Natural killer cell (primary cell): ENCODE measurements at regions not wholly inside any gene's neighbourhood (a gene's known extent, or its start where the extent isn't known, plus 50 kb on each side); places are given as distances from the start of the nearest gene placed in this dataset.

Source experiments
- ATAC-seq, 3 donors: fragments of 150-1000 bp in 2 of 3; fragments of 200-7000 bp in 1 of 3; cut with Tn5 transposase; 1 replicate in 1 of 3; 2 replicates in 2 of 3; pipeline ENCODE4 v1.10.0; 2021; ENCODE audit warnings: mild to moderate bottlenecking in 2 of 3, moderate library complexity in 2 of 3
- DNase-seq, 2 donors: peaks; one replicate each; pipeline versions ENCODE4 v3.0.0 to v3.0.0-alpha.2; 2013 to 2021; ENCODE audit warnings: mixed read lengths in 1 of 2
- H3K27ac ChIP-seq: one replicate; pipeline ENCODE4 v1.5.1; 2013; ENCODE audit warnings: mild to moderate bottlenecking, low read length
- H3K27me3 ChIP-seq: one replicate; pipeline ENCODE4 v1.6.1; 2013; ENCODE audit warnings: low read length; ENCODE audit not compliant: control insufficient read depth, insufficient read depth
- H3K36me3 ChIP-seq: one replicate; pipeline ENCODE4 v1.6.1; 2013; ENCODE audit warnings: low read length; ENCODE audit not compliant: control insufficient read depth, insufficient read depth
- H3K4me1 ChIP-seq: one replicate; pipeline ENCODE4 v1.6.1; 2013; ENCODE audit warnings: low read length; ENCODE audit not compliant: control insufficient read depth, insufficient read depth
- H3K4me3 ChIP-seq: one replicate; pipeline ENCODE4 v1.5.1; 2013; ENCODE audit warnings: low read length
- H3K9me3 ChIP-seq: one replicate; pipeline ENCODE4 v1.6.1; 2013; ENCODE audit warnings: low read length; ENCODE audit not compliant: control insufficient read depth, insufficient read depth
- H3K27ac Mint-ChIP-seq, 2 donors: one replicate each; pipeline ENCODE4 v1.8.0; 2022; ENCODE audit warnings: mild to moderate bottlenecking in 2 of 2, mixed read lengths in 2 of 2, moderate library complexity in 1 of 2
- H3K27me3 Mint-ChIP-seq, 2 donors: one replicate each; pipeline ENCODE4 v1.8.0; 2022; ENCODE audit warnings: low read depth in 2 of 2, mixed read lengths in 2 of 2
- H3K36me3 Mint-ChIP-seq: one replicate; pipeline ENCODE4 v1.8.0; 2022; ENCODE audit warnings: mixed read lengths
- H3K4me1 Mint-ChIP-seq, 2 donors: one replicate each; pipeline ENCODE4 v1.8.0; 2022; ENCODE audit warnings: mixed read lengths in 2 of 2
- H3K4me3 Mint-ChIP-seq: one replicate; pipeline ENCODE4 v1.8.0; 2022; ENCODE audit warnings: mild to moderate bottlenecking, moderate library complexity, mixed read lengths
- H3K9me3 Mint-ChIP-seq, 2 donors: one replicate each; pipeline ENCODE4 v1.8.0; 2022; ENCODE audit warnings: mixed read lengths in 2 of 2
- CTCF ChIP-seq: fragments of 200-600 bp; IDR thresholded peaks from one replicate; pipeline ENCODE4 v1.8.0; 2022; ENCODE audit warnings: antibody characterized with exemption
- WGBS: methylation state at CpG from one replicate; pipeline ENCODE4 v1.1.7; 2013; ENCODE audit warnings: missing lambda C conversion rate; ENCODE audit not compliant: insufficient coverage; 5-methylcytosine and 5-hydroxymethylcytosine counted together
- intact Hi-C: fragments of 100-400 bp; cut with micrococcal nuclease; formaldehyde crosslinking; loops from one replicate; pipeline ENCODE4 v1.14.2; 2022

GRCh38 chr5:120314191-120314590, 149.9 kb upstream of the PRR16 start:
- no peak for ATAC-seq
- intact Hi-C loops: no loop called here
- no peak for TF ChIP-seq CTCF
- H3K4me1 Mint-ChIP-seq: no peaks in the 10 kb centered on the region
- no peaks in the 10 kb centered on the region for H3K36me3 Mint-ChIP-seq
- H3K27ac Mint-ChIP-seq: no peak overlapping the region
- DNase-seq: no peak
- H3K4me3 ChIP-seq: no peak overlapping the region
- H3K36me3 ChIP-seq: no peaks in the 10 kb centered on the region
- no peaks in the 10 kb centered on the region for H3K4me1 ChIP-seq
- H3K9me3 ChIP-seq: no peaks in the 10 kb centered on the region
- H3K27me3 ChIP-seq: no peaks in the 10 kb centered on the region
- H3K4me3 Mint-ChIP-seq: no peak overlapping the region
- H3K27ac ChIP-seq: no peak overlapping the region
- H3K9me3 Mint-ChIP-seq: peaks cover 5 to 16% of the 10 kb centered on the region in 2 donors
- H3K27me3 Mint-ChIP-seq: no peaks in the 10 kb centered on the region

GRCh38 chr5:120320626-120321025, 143.5 kb upstream of the PRR16 start:
- Histone ChIP-seq H3K4me3 (no peak overlapping the region), H3K9me3 (no peaks in the 10 kb centered on the region), H3K27ac (no peak overlapping the region), H3K4me1 (no peaks in the 10 kb centered on the region), H3K36me3 (no peaks in the 10 kb centered on the region), H3K27me3 (no peaks in the 10 kb centered on the region)
- no peaks in the 10 kb centered on the region for H3K27me3 Mint-ChIP-seq
- TF ChIP-seq CTCF: no peak
- H3K9me3 Mint-ChIP-seq: peaks cover 5 to 7% of the 10 kb centered on the region in 2 donors
- DNase-seq: no peak
- no peak overlapping the region for H3K4me3 Mint-ChIP-seq
- intact Hi-C loops: no loop called here
- no peak for ATAC-seq
- no peaks in the 10 kb centered on the region for H3K4me1 Mint-ChIP-seq
- no peak overlapping the region for H3K27ac Mint-ChIP-seq
- peaks cover 7% of the 10 kb centered on the region for H3K36me3 Mint-ChIP-seq

- Histone ChIP-seq H3K27ac (no peak overlapping the region), H3K4me3 (no peak overlapping the region), H3K27me3 (no peaks in the 10 kb centered on the region), H3K4me1 (no peaks in the 10 kb centered on the region), H3K9me3 (no peaks in the 10 kb centered on the region), H3K36me3 (no peaks in the 10 kb centered on the region)
- intact Hi-C loops: no loop called here
- H3K36me3 Mint-ChIP-seq: peaks cover 7% of the 10 kb centered on the region
- DNase-seq (no peak), ATAC-seq (no peak)
- H3K27me3 Mint-ChIP-seq: no peaks in the 10 kb centered on the region
- H3K27ac Mint-ChIP-seq: no peak overlapping the region
- no peaks in the 10 kb centered on the region for H3K4me1 Mint-ChIP-seq
- no peak overlapping the region for H3K4me3 Mint-ChIP-seq
- TF ChIP-seq CTCF: no peak
- H3K9me3 Mint-ChIP-seq: peaks cover 6 to 8% of the 10 kb centered on the region in 2 donors
Observed at GRCh38 chr5:120326651-120327050, 137.4 kb upstream of the PRR16 start.

GRCh38 chr5:120327180-120327579, 136.9 kb upstream of the PRR16 start:
- ATAC-seq: no peak
- no peaks in the 10 kb centered on the region for H3K27me3 Mint-ChIP-seq

More at GRCh38 chr5:120327180-120327579, 136.9 kb upstream of the PRR16 start:
- Histone ChIP-seq H3K27me3 (no peaks in the 10 kb centered on the region), H3K4me3 (no peak overlapping the region), H3K9me3 (no peaks in the 10 kb centered on the region), H3K36me3 (no peaks in the 10 kb centered on the region), H3K4me1 (no peaks in the 10 kb centered on the region), H3K27ac (no peak overlapping the region)
- H3K36me3 Mint-ChIP-seq: peaks cover 7% of the 10 kb centered on the region
- peaks cover 6 to 8% of the 10 kb centered on the region in 2 donors for H3K9me3 Mint-ChIP-seq
- no peaks in the 10 kb centered on the region for H3K4me1 Mint-ChIP-seq
- no peak for DNase-seq
- intact Hi-C loops: no loop called here
- H3K27ac Mint-ChIP-seq: no peak overlapping the region
- no CpG with 5 or more reads among the region's 2 CpGs for WGBS
- no peak overlapping the region for H3K4me3 Mint-ChIP-seq
- no peak for TF ChIP-seq CTCF
